ENCODE measurements at regions not wholly inside any gene's neighbourhood (a gene's known extent, or its start where the extent isn't known, plus 50 kb on each side); places are given as distances from the start of the nearest gene placed in this dataset.

GRCh38 chr21:43338951-43339350 is 88.0 kb downstream of the SIK1 start (continued):
- no peak for TF ChIP-seq CBX5 (IDR thresholded peaks at IDR 0.05; ENCODE audit: low read depth, low read length)
- TF ChIP-seq SP2 (IDR thresholded peaks at IDR 0.05; ENCODE audit: low read length): no peak
- TF ChIP-seq SP4 (IDR thresholded peaks at IDR 0.05; ENCODE audit: low read length): no peak
- TF ChIP-seq CREB1 (IDR thresholded peaks at IDR 0.05): no peak
- no peak for TF ChIP-seq BCL11A (IDR thresholded peaks at IDR 0.05; ENCODE audit: low read depth in 2 of 2, low read length in 2 of 2)

All from H1 (cell line).